ENCODE measurements at regions not wholly inside any gene's neighbourhood (a gene's known extent, or its start where the extent isn't known, plus 50 kb on each side); places are given as distances from the start of the nearest gene placed in this dataset.

DNA sequence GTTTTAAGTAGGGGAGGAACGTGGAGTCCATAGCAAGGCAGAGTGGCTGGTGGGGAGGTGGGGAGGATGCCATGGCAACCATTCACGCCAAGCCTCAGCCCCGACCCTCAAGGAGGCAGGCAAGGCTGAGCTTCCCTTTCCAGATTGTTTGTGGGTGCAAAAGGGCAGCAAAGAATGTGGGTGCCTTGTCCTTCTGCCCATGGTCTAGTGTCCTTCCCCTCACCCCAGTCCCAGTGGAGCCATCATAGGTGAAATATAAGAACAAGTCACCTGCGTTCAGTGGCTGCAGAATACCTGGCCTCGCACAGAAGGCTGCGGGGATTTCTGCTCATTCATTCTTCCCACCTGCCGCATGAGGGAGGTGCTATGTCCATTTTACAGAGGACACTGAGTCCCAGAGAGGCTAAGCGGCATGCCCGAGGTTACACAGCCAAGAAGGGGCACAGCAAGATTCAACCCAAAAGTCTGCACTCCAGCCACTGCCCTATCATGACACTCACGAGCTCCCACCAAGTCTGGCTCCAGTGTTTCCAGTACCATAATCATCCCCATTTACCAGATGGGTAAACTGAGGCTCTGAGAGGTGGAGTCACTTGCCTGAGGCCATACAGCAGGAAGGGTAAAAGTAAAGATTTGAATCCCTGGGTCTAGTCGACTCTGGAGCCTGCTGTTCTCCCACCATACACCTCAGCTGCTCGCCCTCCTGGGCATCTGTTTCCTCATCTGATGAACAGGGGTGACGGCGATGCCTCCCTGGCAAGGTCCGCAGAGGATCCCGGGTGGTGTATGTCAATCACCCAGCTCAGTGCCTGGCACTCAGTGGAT lies 100.8 kb downstream of the CEBPB start:
- TF ChIP-seq, protein P1, sequence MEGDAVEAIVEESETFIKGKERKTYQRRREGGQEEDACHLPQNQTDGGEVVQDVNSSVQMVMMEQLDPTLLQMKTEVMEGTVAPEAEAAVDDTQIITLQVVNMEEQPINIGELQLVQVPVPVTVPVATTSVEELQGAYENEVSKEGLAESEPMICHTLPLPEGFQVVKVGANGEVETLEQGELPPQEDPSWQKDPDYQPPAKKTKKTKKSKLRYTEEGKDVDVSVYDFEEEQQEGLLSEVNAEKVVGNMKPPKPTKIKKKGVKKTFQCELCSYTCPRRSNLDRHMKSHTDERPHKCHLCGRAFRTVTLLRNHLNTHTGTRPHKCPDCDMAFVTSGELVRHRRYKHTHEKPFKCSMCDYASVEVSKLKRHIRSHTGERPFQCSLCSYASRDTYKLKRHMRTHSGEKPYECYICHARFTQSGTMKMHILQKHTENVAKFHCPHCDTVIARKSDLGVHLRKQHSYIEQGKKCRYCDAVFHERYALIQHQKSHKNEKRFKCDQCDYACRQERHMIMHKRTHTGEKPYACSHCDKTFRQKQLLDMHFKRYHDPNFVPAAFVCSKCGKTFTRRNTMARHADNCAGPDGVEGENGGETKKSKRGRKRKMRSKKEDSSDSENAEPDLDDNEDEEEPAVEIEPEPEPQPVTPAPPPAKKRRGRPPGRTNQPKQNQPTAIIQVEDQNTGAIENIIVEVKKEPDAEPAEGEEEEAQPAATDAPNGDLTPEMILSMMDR (IDR thresholded peaks at IDR 0.05), result no peak
- TF ChIP-seq POLR2A (IDR thresholded peaks at IDR 0.05), result no peak

All from gastroesophageal sphincter (tissue), 3 donors.